Stomach (tissue), 8 donors: ENCODE measurements at regions not wholly inside any gene's neighbourhood (a gene's known extent, or its start where the extent isn't known, plus 50 kb on each side); places are given as distances from the start of the nearest gene placed in this dataset.

Source experiments
- DNase-seq, 2 donors: peaks; one replicate each; pipeline versions ENCODE4 v3.0.0 to v3.0.0-alpha.2; 2013 to 2019
- H3K27ac ChIP-seq, 5 donors: fragments of 200-600 bp in 4 of 5; sonication (generic) in 4 of 5; one replicate each; pipeline ENCODE4 v1.5.1; 2013 to 2019; ENCODE audit warnings: mild to moderate bottlenecking in 1 of 5, moderate library complexity in 1 of 5
- H3K27me3 ChIP-seq, 3 donors: fragments of 200-600 bp; sonication (generic); one replicate each; pipeline ENCODE4 v1.5.1; 2017 to 2019; ENCODE audit warnings: mixed run types in 1 of 3
- H3K36me3 ChIP-seq, 4 donors: fragments of 200-600 bp; sonication (generic); 1 replicate in 3 of 4; 2 replicates in 1 of 4; pipeline ENCODE4 v1.5.1; 2016 to 2019
- H3K4me1 ChIP-seq, 4 donors: fragments of 200-600 bp; sonication (generic); one replicate each; pipeline ENCODE4 v1.5.1; 2016 to 2019
- H3K4me3 ChIP-seq, 4 donors: fragments of 200-600 bp; sonication (generic) in 3 of 4; one replicate each; pipeline ENCODE4 v1.5.1; 2016 to 2019; ENCODE audit warnings: mild to moderate bottlenecking in 1 of 4
- H3K9me3 ChIP-seq, 4 donors: fragments of 200-600 bp; sonication (generic); one replicate each; pipeline ENCODE4 v1.5.1; 2016 to 2019
- EP300 ChIP-seq: sonication (generic); formaldehyde crosslinking; IDR thresholded peaks from one replicate; pipeline ENCODE4 v1.6.1; 2017; ENCODE audit warnings: antibody characterized with exemption
- POLR2A ChIP-seq, 4 donors: fragments of 450-650 bp; IDR thresholded peaks; one replicate each; pipeline ENCODE4 v1.6.1; 2016; ENCODE audit warnings: antibody characterized with exemption in 4 of 4, control low read depth in 2 of 4, mild to moderate bottlenecking in 1 of 4, moderate library complexity in 1 of 4
- POLR2AphosphoS5 ChIP-seq, 3 donors: sonication (generic); formaldehyde crosslinking; IDR thresholded peaks; one replicate each; pipeline ENCODE4 v1.6.1; 2016; ENCODE audit warnings: antibody characterized with exemption in 3 of 3
- WGBS, 5 donors: extraction: QIAGEN DNeasy Blood & Tissue Kit in 3 of 5; methylation state at CpG; one replicate each; pipeline versions ENCODE4 v1.1.5 to v1.1.7; 2013 to 2018; 5-methylcytosine and 5-hydroxymethylcytosine counted together
- intact Hi-C: fragments of 100-400 bp; cut with DNase I; formaldehyde crosslinking; loops from one replicate; pipeline ENCODE4 v1.15.1; 2023; ENCODE audit warnings: low total_unique reads
- TF ChIP-seq, protein P1 (sequence below), 7 experiments: fragments of 450-650 bp in 4 of 7; fragments of 200-600 bp in 3 of 7; sonication (generic) in 3 of 7; IDR thresholded peaks; one replicate each; pipeline ENCODE4 v1.5.1; 2016 to 2019; ENCODE audit warnings: antibody characterized with exemption in 7 of 7, control low read depth in 2 of 7, mild to moderate bottlenecking in 1 of 7
- donor health status: healthy with polysubstance abuse.
- donor health status: Bipolar disorder and iron deficiency.
- donor health status: healthy.

DNA sequence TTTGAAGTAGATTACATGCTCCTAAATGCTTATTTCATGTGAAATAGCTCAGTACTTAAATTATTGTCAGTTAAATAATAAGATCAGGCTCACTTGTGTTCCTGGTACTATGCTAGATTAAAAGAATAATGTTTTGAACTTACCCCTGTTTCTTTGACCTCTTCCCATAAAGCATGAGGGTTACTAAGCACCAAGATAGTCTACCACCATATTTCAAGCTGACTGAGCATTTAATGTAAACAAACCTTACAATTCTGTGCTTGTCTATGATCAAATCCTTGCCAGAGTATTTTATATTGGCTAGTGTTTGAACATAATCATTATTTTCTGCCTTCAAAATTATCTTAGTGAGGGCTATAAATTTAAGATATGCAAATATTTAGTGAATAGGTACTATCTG lies 98.1 kb downstream of the LHX9 start:
- peaks cover 0 to under 1% (median 0%) of the 10 kb centered on the region in 4 donors for H3K9me3 ChIP-seq
- no peak for DNase-seq
- H3K4me1 ChIP-seq, result no peaks in the 10 kb centered on the region
- H3K36me3 ChIP-seq, result no peaks in the 10 kb centered on the region
- intact Hi-C loops, result no loop called here
- TF ChIP-seq POLR2A (IDR thresholded peaks at IDR 0.05) (no peak), EP300 (no peak), POLR2AphosphoS5 (IDR thresholded peaks at IDR 0.05) (no peak)
- TF ChIP-seq, protein P1, sequence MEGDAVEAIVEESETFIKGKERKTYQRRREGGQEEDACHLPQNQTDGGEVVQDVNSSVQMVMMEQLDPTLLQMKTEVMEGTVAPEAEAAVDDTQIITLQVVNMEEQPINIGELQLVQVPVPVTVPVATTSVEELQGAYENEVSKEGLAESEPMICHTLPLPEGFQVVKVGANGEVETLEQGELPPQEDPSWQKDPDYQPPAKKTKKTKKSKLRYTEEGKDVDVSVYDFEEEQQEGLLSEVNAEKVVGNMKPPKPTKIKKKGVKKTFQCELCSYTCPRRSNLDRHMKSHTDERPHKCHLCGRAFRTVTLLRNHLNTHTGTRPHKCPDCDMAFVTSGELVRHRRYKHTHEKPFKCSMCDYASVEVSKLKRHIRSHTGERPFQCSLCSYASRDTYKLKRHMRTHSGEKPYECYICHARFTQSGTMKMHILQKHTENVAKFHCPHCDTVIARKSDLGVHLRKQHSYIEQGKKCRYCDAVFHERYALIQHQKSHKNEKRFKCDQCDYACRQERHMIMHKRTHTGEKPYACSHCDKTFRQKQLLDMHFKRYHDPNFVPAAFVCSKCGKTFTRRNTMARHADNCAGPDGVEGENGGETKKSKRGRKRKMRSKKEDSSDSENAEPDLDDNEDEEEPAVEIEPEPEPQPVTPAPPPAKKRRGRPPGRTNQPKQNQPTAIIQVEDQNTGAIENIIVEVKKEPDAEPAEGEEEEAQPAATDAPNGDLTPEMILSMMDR (IDR thresholded peaks at IDR 0.05), result no peak
- no peak overlapping the region for H3K27ac ChIP-seq
- no peak overlapping the region for H3K4me3 ChIP-seq
- H3K27me3 ChIP-seq, result no peaks in the 10 kb centered on the region

DNA sequence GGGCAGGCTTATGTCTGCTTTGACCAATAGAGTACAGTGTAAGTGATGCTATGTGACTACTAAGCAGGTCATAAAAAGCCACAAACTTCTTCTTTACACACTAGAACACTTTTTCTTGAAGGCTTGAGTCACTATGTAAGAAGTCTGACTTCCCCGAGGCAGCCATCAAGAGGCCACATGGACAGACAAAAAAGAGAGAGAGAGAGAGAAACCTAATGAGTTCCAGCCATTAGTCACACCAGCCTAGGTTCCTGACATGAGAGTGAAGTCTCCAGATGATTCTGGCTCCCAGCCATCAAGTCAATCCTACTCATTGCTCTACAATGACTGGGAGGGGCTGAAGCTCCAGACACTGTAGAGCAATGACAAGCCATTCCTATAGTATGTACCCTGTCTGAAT lies 101.4 kb downstream of the LHX9 start:
- no peak for DNase-seq
- no peak overlapping the region for H3K4me3 ChIP-seq
- no peaks in the 10 kb centered on the region for H3K4me1 ChIP-seq
- intact Hi-C loops, result no loop called here
- 43 to 80% (median 71%) methylated on average over 1 of the region's 1 CpG for WGBS, 5 donors
- H3K9me3 ChIP-seq, result no peaks in the 10 kb centered on the region
- H3K36me3 ChIP-seq, result no peaks in the 10 kb centered on the region
- no peak for TF ChIP-seq POLR2AphosphoS5 (IDR thresholded peaks at IDR 0.05)
- no peak for TF ChIP-seq EP300
- TF ChIP-seq POLR2A (IDR thresholded peaks at IDR 0.05), result no peak
- TF ChIP-seq, protein P1 (IDR thresholded peaks at IDR 0.05), result no peak
- no peaks in the 10 kb centered on the region for H3K27me3 ChIP-seq
- H3K27ac ChIP-seq, result no peak overlapping the region

DNA sequence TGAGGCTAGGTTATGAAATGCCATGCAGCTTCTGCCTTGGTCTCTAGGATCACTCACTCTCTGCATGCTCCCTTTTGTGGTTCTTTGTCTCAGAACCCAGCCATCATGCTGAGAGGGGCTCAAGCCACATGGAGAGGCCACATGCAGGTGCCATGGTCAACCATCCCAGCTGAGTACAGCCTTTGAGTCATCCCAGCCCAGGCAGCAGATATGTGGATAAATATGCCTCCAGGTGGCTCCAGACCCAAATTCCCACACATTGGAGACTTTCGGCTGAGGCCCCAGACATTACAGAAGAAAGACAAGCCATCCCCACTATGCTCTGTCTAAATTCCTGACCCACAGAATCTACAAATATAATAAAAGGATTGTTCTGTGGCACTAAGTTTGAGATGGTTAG lies 102.0 kb downstream of the LHX9 start:
- no peaks in the 10 kb centered on the region for H3K27me3 ChIP-seq
- no peak for DNase-seq
- no peak overlapping the region for H3K4me3 ChIP-seq
- 89 to 95% (median 91%) methylated on average over 1 of the region's 1 CpG for WGBS, 5 donors
- intact Hi-C loops, result no loop called here
- TF ChIP-seq EP300 (no peak), POLR2AphosphoS5 (IDR thresholded peaks at IDR 0.05) (no peak), POLR2A (IDR thresholded peaks at IDR 0.05) (no peak)
- TF ChIP-seq, protein P1 (IDR thresholded peaks at IDR 0.05), result no peak
- no peaks in the 10 kb centered on the region for H3K9me3 ChIP-seq
- no peaks in the 10 kb centered on the region for H3K36me3 ChIP-seq
- no peaks in the 10 kb centered on the region for H3K4me1 ChIP-seq
- H3K27ac ChIP-seq, result no peak overlapping the region

DNA sequence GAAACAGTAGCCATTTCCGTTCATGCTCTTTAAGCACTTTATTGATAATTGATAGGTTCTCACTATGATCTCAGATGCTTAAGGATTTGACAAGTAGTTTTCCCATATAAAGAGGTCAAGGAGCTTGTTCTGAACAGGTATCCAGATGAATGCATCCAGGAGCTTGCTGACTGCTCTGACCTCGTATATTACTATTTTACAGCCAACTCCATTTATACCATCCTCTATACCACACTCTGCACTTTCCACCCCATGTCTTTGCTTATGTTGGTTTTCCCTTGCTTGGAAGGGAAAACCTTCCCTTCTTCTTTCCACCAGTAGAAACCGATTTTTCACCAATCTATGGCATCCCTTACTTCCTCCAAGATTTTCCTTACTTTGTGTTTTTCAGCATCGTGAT lies 107.2 kb downstream of the LHX9 start:
- DNase-seq, result no peak

More for the DNA sequence above, 107.2 kb downstream of the LHX9 start:
- intact Hi-C loops, result no loop called here
- Histone ChIP-seq H3K4me3 (no peak overlapping the region), H3K4me1 (no peaks in the 10 kb centered on the region), H3K36me3 (no peaks in the 10 kb centered on the region), H3K9me3 (no peaks in the 10 kb centered on the region), H3K27me3 (no peaks in the 10 kb centered on the region), H3K27ac (no peak overlapping the region)
- WGBS, 5 donors, result 67 to 70% (median 68%) methylated on average over 4 of the region's 4 CpGs
- TF ChIP-seq POLR2AphosphoS5 (IDR thresholded peaks at IDR 0.05) (no peak), POLR2A (IDR thresholded peaks at IDR 0.05) (no peak), EP300 (no peak)
- TF ChIP-seq, protein P1 (IDR thresholded peaks at IDR 0.05), result no peak
